ENCODE measurements at regions not wholly inside any gene's neighbourhood (a gene's known extent, or its start where the extent isn't known, plus 50 kb on each side); places are given as distances from the start of the nearest gene placed in this dataset.

GRCh38 chr2:240215676-240216051, 75.2 kb upstream of the OTOS start:
- Histone ChIP-seq H3K36me3 (ENCODE audit: control insufficient read depth, insufficient read depth, low read length) (no peaks in the 10 kb centered on the region), H3K9me3 (replicated peaks; ENCODE audit: control insufficient read depth, low read depth, low read length) (no peaks in the 10 kb centered on the region), H3K27me3 (ENCODE audit: control insufficient read depth, insufficient read depth, low read length) (peaks cover 4% of the 10 kb centered on the region), H3K27ac (ENCODE audit: low read length) (no peak overlapping the region), H3K4me1 (ENCODE audit: control insufficient read depth, insufficient read depth, low read length) (peaks cover 29% of the 10 kb centered on the region), H3K4me3 (ENCODE audit: low read length) (no peak overlapping the region)
- no peak for DNase-seq
- WGBS (ENCODE audit: insufficient coverage), result 88% methylated on average over 8 of the region's 8 CpGs

GRCh38 chr2:240216167-240216566, 75.7 kb upstream of the OTOS start:
- peaks cover 4% of the 10 kb centered on the region for H3K27me3 ChIP-seq (ENCODE audit: control insufficient read depth, insufficient read depth, low read length)
- H3K4me1 ChIP-seq (ENCODE audit: control insufficient read depth, insufficient read depth, low read length), result peaks cover 29% of the 10 kb centered on the region
- H3K36me3 ChIP-seq (ENCODE audit: control insufficient read depth, insufficient read depth, low read length), result no peaks in the 10 kb centered on the region
- H3K27ac ChIP-seq (ENCODE audit: low read length), result no peak overlapping the region
- no peak overlapping the region for H3K4me3 ChIP-seq (ENCODE audit: low read length)
- no peak for DNase-seq
- WGBS (ENCODE audit: insufficient coverage), result 69% methylated on average over 7 of the region's 8 CpGs
- no peaks in the 10 kb centered on the region for H3K9me3 ChIP-seq (replicated peaks; ENCODE audit: control insufficient read depth, low read depth, low read length)

DNA sequence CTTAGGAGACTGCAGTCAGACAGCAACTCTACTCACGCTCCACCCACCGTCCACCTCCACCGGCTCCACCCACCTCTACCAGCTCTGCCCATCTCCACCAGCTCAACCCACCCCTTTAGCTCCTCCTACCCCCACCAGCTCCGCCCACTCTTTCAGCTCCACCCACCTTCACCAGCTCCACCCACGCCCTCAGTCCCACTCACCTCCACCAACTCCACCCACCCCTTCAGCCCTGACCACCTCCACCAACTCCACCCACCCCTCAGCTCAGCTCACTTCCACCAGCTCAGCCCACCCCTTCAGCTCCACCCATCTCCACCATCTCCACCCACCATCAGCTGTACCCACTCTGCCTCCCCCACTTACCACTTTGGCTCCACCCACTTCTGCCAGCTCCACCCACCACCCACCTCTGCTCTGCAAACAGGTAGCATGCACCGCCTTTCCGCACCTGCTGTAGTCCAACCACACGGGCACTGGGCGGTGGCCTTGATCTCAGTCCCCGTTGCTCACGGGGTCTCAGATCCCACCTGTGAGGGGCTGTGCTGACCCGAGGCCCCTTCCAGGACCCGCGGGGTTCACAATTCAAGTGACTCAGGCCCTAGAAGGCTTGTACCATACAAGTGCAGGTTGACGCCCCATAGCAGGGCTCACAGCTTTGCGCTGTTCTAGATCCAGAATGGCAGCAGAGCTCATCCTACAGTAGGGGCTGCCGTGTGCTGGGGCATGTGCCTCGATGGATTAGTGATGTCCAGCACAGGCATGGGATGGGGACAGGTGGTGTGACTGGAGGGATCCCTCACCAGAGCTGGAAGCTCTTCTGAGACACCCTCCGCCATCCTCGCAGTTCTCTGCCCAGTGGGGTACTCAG, 77.2 kb upstream of the OTOS start:
- H3K4me1 ChIP-seq (ENCODE audit: control insufficient read depth, insufficient read depth, low read length), result peaks cover 29% of the 10 kb centered on the region
- no peak overlapping the region for H3K27ac ChIP-seq (ENCODE audit: low read length)
- no peak overlapping the region for H3K4me3 ChIP-seq (ENCODE audit: low read length)
- no peaks in the 10 kb centered on the region for H3K9me3 ChIP-seq (replicated peaks; ENCODE audit: control insufficient read depth, low read depth, low read length)
- H3K36me3 ChIP-seq (ENCODE audit: control insufficient read depth, insufficient read depth, low read length), result no peaks in the 10 kb centered on the region
- no peak for DNase-seq
- peaks cover 4% of the 10 kb centered on the region for H3K27me3 ChIP-seq (ENCODE audit: control insufficient read depth, insufficient read depth, low read length)
- 85% methylated on average over 19 of the region's 20 CpGs for WGBS (ENCODE audit: insufficient coverage)

DNA sequence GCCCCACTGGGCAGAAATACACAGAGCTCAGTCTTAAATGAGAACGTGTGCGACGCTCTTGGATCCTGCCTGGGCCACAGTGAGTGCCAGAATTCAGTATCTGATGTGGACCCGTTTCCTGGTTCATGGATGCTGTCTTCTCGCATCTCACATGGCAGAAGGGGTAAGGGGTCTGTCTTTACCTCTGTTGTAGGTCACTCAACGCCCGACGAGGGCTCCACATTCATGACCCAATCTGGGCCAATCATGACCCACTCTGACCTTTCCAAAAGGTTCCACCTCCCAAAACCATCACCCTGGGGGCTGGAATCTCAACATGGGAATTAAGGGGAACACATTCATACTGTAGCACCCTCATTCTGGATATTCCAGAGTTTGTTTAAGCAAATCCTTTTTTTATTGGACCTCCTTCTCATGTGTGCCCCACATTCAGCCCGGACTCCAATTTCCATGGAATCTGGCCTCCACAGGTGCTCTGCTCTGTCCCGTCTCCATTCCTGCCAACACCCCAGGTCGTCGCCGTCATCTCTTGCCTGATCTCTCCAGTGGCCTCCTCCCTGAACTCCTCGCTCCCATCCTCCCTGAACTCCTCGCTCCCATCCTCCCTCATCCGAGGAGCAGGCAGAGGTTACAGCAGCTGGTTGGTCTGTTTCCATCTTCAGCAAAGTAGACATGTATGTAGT, 78.9 kb upstream of the OTOS start:
- WGBS (ENCODE audit: insufficient coverage), result 77% methylated on average over 8 of the region's 16 CpGs
- no peaks in the 10 kb centered on the region for H3K9me3 ChIP-seq (replicated peaks; ENCODE audit: control insufficient read depth, low read depth, low read length)

DNA sequence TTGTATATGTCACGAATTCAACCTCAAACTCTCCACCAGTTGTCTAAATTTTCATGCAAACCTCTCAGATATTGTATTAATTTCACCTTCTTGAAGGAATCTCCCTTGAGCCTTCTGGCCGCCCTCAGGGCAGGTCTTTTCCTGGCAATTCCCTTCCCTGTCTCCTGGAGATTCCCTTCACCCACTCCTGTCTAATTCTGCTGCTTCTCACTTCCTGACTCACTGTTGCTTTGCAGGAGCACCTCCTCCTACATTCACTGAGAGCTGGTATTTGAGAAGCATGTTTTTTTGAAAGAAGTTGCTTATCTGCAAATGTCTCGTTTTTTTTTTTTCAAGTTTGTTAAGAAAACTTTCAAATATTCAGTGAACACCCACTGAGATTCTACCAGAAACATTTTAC, 79.9 kb upstream of the OTOS start:
- Histone ChIP-seq H3K27me3 (ENCODE audit: control insufficient read depth, insufficient read depth, low read length) (peaks cover 12% of the 10 kb centered on the region), H3K27ac (ENCODE audit: low read length) (no peak overlapping the region), H3K4me1 (ENCODE audit: control insufficient read depth, insufficient read depth, low read length) (peaks cover 6% of the 10 kb centered on the region), H3K9me3 (replicated peaks; ENCODE audit: control insufficient read depth, low read depth, low read length) (no peaks in the 10 kb centered on the region), H3K4me3 (ENCODE audit: low read length) (no peak overlapping the region), H3K36me3 (ENCODE audit: control insufficient read depth, insufficient read depth, low read length) (no peaks in the 10 kb centered on the region)
- DNase-seq, result no peak
- WGBS (ENCODE audit: insufficient coverage), result 83% methylated on average over 1 of the region's 3 CpGs

More for the DNA sequence above, 78.9 kb upstream of the OTOS start:
- DNase-seq, result no peak
- Histone ChIP-seq H3K27ac (ENCODE audit: low read length) (no peak overlapping the region), H3K4me1 (ENCODE audit: control insufficient read depth, insufficient read depth, low read length) (peaks cover 16% of the 10 kb centered on the region), H3K4me3 (ENCODE audit: low read length) (no peak overlapping the region), H3K36me3 (ENCODE audit: control insufficient read depth, insufficient read depth, low read length) (no peaks in the 10 kb centered on the region), H3K27me3 (ENCODE audit: control insufficient read depth, insufficient read depth, low read length) (peaks cover 9% of the 10 kb centered on the region)

DNA sequence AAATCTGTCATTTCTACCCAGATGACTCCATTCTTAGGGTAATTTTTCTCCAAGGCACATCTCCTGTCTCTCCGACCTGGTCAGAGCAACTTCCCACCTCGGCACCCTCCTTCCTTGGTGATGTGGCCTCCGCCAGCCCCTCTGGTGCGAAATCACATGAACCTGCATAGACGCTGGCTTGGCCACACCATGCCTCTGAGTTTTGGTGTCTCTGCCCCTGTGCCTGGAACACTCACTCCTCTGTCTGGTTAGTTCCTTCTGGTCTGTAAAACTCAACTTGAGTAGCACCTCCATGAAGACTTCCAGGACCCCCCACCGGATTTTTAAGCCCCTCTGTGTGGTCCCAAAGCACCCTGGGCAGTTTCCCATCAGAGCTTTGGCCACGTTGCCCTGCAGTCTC, 83.2 kb upstream of the OTOS start:
- H3K27ac ChIP-seq (ENCODE audit: low read length), result no peak overlapping the region
- H3K36me3 ChIP-seq (ENCODE audit: control insufficient read depth, insufficient read depth, low read length), result no peaks in the 10 kb centered on the region
- DNase-seq, result no peak
- peaks cover 12% of the 10 kb centered on the region for H3K27me3 ChIP-seq (ENCODE audit: control insufficient read depth, insufficient read depth, low read length)
- no peak overlapping the region for H3K4me3 ChIP-seq (ENCODE audit: low read length)
- 84% methylated on average over 6 of the region's 7 CpGs for WGBS (ENCODE audit: insufficient coverage)
- H3K4me1 ChIP-seq (ENCODE audit: control insufficient read depth, insufficient read depth, low read length), result peaks cover 19% of the 10 kb centered on the region
- no peaks in the 10 kb centered on the region for H3K9me3 ChIP-seq (replicated peaks; ENCODE audit: control insufficient read depth, low read depth, low read length)

GRCh38 chr2:240224676-240225075, 84.2 kb upstream of the OTOS start:
- H3K9me3 ChIP-seq (replicated peaks; ENCODE audit: control insufficient read depth, low read depth, low read length), result peaks cover 10% of the 10 kb centered on the region
- no peak for DNase-seq
- H3K27me3 ChIP-seq (ENCODE audit: control insufficient read depth, insufficient read depth, low read length), result peaks cover 12% of the 10 kb centered on the region
- H3K27ac ChIP-seq (ENCODE audit: low read length), result no peak overlapping the region
- no peak overlapping the region for H3K4me3 ChIP-seq (ENCODE audit: low read length)
- WGBS (ENCODE audit: insufficient coverage), result 94% methylated on average over 3 of the region's 5 CpGs
- H3K4me1 ChIP-seq (ENCODE audit: control insufficient read depth, insufficient read depth, low read length), result peaks cover 19% of the 10 kb centered on the region
- H3K36me3 ChIP-seq (ENCODE audit: control insufficient read depth, insufficient read depth, low read length), result no peaks in the 10 kb centered on the region

- 60% methylated on average over 3 of the region's 4 CpGs for WGBS (ENCODE audit: insufficient coverage)
- no peak for DNase-seq
- Histone ChIP-seq H3K27ac (ENCODE audit: low read length) (no peak overlapping the region), H3K27me3 (ENCODE audit: control insufficient read depth, insufficient read depth, low read length) (peaks cover 12% of the 10 kb centered on the region), H3K36me3 (ENCODE audit: control insufficient read depth, insufficient read depth, low read length) (no peaks in the 10 kb centered on the region), H3K4me1 (ENCODE audit: control insufficient read depth, insufficient read depth, low read length) (peaks cover 19% of the 10 kb centered on the region), H3K4me3 (ENCODE audit: low read length) (no peak overlapping the region), H3K9me3 (replicated peaks; ENCODE audit: control insufficient read depth, low read depth, low read length) (peaks cover 11% of the 10 kb centered on the region)
Observed at GRCh38 chr2:240225131-240225530, 84.7 kb upstream of the OTOS start.

DNA sequence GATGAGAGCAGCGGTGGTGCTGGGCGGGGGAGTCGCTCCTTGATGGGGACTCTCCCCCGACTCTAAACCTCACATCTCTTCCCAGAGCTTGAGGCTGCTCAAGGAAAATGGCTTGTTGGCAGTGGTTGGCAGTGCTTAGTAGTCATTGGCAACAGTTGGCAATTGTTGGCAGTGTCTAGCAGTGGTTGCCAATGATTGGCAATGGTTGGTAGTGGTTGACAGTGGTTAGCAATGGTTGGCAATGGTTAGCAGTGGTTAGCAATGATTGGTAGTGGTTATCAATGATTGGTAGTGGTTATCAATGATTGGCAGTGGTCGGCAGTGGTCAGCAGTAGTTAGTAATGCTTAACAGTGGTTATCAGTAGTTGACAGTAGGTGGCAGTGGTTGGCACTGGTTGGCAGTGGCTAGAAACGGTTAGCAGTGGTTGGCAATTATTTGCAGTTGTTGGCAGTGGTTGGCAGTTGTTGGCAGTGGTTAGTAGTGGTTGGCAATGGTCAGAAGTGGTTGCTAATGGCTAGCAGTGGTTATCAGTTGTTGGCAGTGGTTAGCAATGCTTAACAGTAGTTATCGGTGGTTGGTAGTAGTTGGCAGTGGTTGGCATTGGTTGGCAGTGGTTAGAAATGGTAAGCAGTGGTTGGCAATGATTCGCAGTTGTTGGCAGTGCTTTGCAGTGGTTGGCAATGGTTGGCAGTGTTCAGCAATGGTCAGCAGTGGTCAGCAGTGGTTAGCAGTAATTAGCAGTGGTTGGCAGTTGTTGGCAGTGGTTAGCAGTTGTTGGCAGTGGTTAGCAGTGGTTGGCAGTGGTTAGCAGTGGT, 85.4 kb upstream of the OTOS start:
- WGBS (ENCODE audit: insufficient coverage), result 78% methylated on average over 4 of the region's 8 CpGs
- Histone ChIP-seq H3K27ac (ENCODE audit: low read length) (no peak overlapping the region), H3K4me1 (ENCODE audit: control insufficient read depth, insufficient read depth, low read length) (peaks cover 19% of the 10 kb centered on the region), H3K4me3 (ENCODE audit: low read length) (no peak overlapping the region), H3K9me3 (replicated peaks; ENCODE audit: control insufficient read depth, low read depth, low read length) (peaks cover 11% of the 10 kb centered on the region), H3K36me3 (ENCODE audit: control insufficient read depth, insufficient read depth, low read length) (no peaks in the 10 kb centered on the region), H3K27me3 (ENCODE audit: control insufficient read depth, insufficient read depth, low read length) (peaks cover 10% of the 10 kb centered on the region)
- DNase-seq, result no peak

Data from muscle of leg (tissue), 3 donors.